ENCODE measurements at regions not wholly inside any gene's neighbourhood (a gene's known extent, or its start where the extent isn't known, plus 50 kb on each side); places are given as distances from the start of the nearest gene placed in this dataset.

DNA sequence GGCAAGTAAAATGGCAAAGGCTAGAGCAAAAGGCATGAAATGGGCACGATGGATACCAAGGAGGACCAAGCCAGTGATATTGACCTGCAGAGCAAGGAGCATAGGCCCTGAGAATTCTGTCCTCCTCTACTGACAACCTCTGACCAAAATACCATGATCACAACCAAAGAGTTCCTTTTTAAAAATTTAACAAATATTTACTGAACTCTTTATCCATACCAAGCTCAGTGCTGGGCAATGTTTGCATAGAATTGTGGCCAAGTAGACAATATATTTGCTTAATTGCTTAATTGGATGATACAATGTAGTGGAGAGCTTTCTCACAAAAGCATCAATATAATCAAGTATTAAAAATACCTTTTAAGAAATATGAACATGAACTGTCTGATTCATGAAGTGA is 265.7 kb downstream of the ICOS start:
- no peaks in the 10 kb centered on the region for H3K36me3 Mint-ChIP-seq (ENCODE audit: low read depth)
- no peaks in the 10 kb centered on the region for H3K9me3 Mint-ChIP-seq
- no peak overlapping the region for H3K4me3 Mint-ChIP-seq
- peaks cover 45% of the 10 kb centered on the region for H3K27me3 Mint-ChIP-seq (ENCODE audit: low read depth)
- H3K4me1 Mint-ChIP-seq (ENCODE audit: low read depth), result peaks cover 6% of the 10 kb centered on the region
- no peak for DNase-seq (ENCODE audit: low spot score)
- no peak overlapping the region for H3K27ac Mint-ChIP-seq

DNA sequence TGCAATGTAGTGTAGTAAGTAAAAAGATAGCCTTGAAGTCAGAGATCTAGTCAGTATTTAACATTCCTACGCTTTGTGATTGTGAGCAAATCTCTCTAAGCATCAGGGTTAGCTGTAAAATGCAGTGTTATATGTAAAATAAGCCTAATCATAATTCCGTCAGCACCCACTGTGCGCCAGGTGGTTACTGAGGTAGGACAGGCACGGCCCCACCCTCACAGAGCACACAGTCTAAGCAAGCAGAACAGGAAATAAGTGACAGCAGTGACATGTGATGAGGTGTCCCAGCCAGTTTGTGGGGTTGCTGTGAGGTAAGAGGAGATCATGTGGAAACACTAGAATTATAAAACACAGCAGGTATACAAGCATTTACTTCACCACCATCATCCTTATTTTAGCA is 267.1 kb downstream of the ICOS start:
- no peak overlapping the region for H3K27ac Mint-ChIP-seq
- DNase-seq (ENCODE audit: low spot score), result no peak
- peaks cover 6% of the 10 kb centered on the region for H3K4me1 Mint-ChIP-seq (ENCODE audit: low read depth)
- no peaks in the 10 kb centered on the region for H3K9me3 Mint-ChIP-seq
- H3K4me3 Mint-ChIP-seq, result no peak overlapping the region
- no peaks in the 10 kb centered on the region for H3K36me3 Mint-ChIP-seq (ENCODE audit: low read depth)
- H3K27me3 Mint-ChIP-seq (ENCODE audit: low read depth), result peaks cover 43% of the 10 kb centered on the region

DNA sequence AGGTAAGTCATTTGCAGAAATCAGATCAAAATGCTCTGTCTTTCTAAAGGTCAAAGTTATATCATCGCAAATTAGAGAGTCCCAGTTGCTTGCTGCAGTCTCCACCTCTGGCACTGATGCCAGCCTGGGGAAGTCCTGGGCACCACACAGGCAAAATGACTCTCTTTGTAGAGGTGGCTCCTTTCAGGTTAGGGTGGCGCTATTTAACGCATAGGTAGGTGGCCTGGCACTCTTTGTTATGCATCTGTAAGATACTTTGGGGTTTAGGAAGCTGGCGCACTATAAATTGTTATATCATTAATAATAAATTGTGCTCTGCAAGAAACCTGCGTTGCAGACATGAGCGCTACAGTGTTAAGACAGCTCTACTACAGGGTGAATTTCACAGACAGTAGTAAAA is 268.5 kb downstream of the ICOS start:
- Mint-ChIP-seq H3K4me3 (no peak overlapping the region), H3K9me3 (no peaks in the 10 kb centered on the region), H3K27ac (no peak overlapping the region), H3K36me3 (ENCODE audit: low read depth) (no peaks in the 10 kb centered on the region), H3K27me3 (ENCODE audit: low read depth) (peaks cover 48% of the 10 kb centered on the region), H3K4me1 (ENCODE audit: low read depth) (peaks cover 6% of the 10 kb centered on the region)
- DNase-seq (ENCODE audit: low spot score), result no peak

DNA sequence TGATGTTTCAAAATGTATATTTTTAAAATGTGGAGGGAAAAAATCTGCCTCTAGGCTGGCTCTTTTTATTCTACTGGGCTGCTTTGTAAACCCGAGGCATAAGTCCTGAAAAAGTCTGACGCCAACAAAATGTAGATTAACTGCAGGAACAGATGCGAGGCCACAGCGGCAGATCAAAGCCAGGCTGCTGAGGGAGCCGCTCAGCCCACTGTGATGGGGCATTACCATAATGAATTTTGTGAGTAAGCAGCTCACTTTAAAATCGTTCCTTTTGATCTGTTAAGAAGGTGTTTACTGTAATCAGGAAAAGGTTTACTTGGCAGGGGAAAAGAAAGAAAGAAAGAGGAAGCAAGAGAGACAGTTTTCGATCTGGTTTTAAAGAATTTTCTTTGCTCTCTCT is 269.0 kb downstream of the ICOS start:
- H3K27ac Mint-ChIP-seq, result no peak overlapping the region
- H3K9me3 Mint-ChIP-seq, result no peaks in the 10 kb centered on the region
- no peaks in the 10 kb centered on the region for H3K36me3 Mint-ChIP-seq (ENCODE audit: low read depth)
- no peak for DNase-seq (ENCODE audit: low spot score)
- peaks cover 6% of the 10 kb centered on the region for H3K4me1 Mint-ChIP-seq (ENCODE audit: low read depth)
- H3K4me3 Mint-ChIP-seq, result no peak overlapping the region
- peaks cover 51% of the 10 kb centered on the region for H3K27me3 Mint-ChIP-seq (ENCODE audit: low read depth)

DNA sequence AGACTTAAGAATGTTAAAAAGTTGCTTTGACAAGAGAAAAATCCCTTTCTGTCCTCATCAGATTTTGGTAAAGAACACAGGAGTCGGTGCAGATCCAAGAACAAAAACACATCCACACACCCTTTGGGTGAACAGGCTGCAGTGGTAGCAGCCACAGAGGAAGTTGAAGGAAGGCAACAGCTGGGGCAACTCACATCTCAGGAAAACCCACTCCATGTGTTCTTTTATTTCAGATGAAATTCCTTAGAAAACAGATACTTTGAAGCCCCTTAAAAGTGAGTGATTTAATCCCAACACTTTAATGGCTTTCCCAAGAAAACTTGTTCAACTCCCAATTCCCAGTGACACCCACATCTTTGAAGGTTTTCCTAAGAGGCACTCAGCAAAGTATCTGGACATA is 271.3 kb downstream of the ICOS start:
- Mint-ChIP-seq H3K9me3 (no peaks in the 10 kb centered on the region), H3K4me1 (ENCODE audit: low read depth) (peaks cover 6% of the 10 kb centered on the region), H3K27me3 (ENCODE audit: low read depth) (peaks cover 44% of the 10 kb centered on the region), H3K36me3 (ENCODE audit: low read depth) (no peaks in the 10 kb centered on the region), H3K4me3 (no peak overlapping the region), H3K27ac (no peak overlapping the region)
- DNase-seq (ENCODE audit: low spot score), result no peak

DNA sequence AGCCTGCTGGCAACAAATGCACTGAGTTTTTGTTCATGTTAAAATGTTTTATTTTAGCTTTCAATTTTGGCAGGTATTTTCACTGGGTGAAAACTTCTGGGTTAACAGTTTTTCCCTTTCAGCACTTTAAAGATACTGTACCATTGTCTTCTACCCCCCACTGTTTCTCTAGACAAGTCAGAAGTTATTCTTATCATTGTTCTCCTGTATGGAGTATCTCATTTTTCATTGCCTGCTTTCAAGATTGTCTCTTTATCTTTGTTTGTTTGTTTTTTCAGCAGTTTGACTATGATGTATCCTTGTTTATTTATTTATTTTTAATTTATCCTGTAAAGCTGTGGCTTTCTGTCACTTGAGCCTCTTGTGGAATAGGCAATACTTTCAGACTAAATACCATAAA is 277.0 kb downstream of the ICOS start:
- H3K4me3 Mint-ChIP-seq, result no peak overlapping the region
- H3K36me3 Mint-ChIP-seq (ENCODE audit: low read depth), result no peaks in the 10 kb centered on the region
- H3K27me3 Mint-ChIP-seq (ENCODE audit: low read depth), result peaks cover 15% of the 10 kb centered on the region

DNA sequence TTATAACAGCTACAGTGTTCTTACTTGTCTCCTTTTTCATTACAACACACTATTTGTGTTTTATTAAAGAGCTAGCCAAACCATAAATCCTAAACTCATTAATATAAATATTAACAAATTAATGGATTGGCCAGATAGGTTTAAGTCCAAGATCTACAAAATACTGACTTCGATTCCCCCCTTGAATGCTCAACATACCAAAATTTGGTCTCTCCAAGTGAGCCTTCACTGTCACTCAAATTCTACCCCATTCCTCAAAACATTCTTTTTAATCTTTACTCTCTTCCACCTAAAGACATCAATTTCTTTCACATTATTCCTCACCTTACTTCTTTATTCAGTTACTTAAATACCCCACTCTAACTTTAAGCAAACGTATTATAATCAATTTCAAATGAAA is 281.5 kb downstream of the ICOS start:
- H3K4me1 Mint-ChIP-seq (ENCODE audit: low read depth), result no peaks in the 10 kb centered on the region
- peaks cover 4% of the 10 kb centered on the region for H3K9me3 Mint-ChIP-seq
- H3K27ac Mint-ChIP-seq, result no peak overlapping the region
- H3K4me3 Mint-ChIP-seq, result no peak overlapping the region
- DNase-seq (ENCODE audit: low spot score), result no peak
- H3K27me3 Mint-ChIP-seq (ENCODE audit: low read depth), result peaks cover 3% of the 10 kb centered on the region
- no peaks in the 10 kb centered on the region for H3K36me3 Mint-ChIP-seq (ENCODE audit: low read depth)

More for the DNA sequence above, 277.0 kb downstream of the ICOS start:
- Mint-ChIP-seq H3K4me1 (ENCODE audit: low read depth) (no peaks in the 10 kb centered on the region), H3K9me3 (peaks cover 4% of the 10 kb centered on the region), H3K27ac (no peak overlapping the region)
- DNase-seq (ENCODE audit: low spot score), result no peak

DNA sequence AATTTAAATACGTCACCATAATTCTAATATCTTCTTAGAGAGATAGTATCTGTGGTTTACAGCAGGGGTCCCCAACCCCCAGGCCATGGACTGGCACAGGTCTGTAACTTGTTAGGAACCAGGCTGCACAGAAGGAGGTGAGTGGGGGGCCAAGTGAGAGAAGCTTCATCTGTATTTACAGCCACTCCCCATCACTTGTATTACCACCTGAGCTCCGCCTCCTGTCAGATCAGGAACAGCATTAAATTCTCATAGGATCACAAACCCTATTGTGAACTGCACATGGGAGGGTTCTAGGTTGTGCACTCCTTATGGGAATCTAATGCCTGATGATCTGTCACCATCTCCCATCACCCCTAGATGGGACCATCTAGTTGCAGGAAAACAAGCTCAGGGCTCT is 282.6 kb downstream of the ICOS start:
- Mint-ChIP-seq H3K9me3 (peaks cover 4% of the 10 kb centered on the region), H3K4me1 (ENCODE audit: low read depth) (no peaks in the 10 kb centered on the region), H3K27ac (no peak overlapping the region), H3K4me3 (no peak overlapping the region), H3K27me3 (ENCODE audit: low read depth) (peaks cover 3% of the 10 kb centered on the region), H3K36me3 (ENCODE audit: low read depth) (no peaks in the 10 kb centered on the region)
- DNase-seq (ENCODE audit: low spot score), result no peak

DNA sequence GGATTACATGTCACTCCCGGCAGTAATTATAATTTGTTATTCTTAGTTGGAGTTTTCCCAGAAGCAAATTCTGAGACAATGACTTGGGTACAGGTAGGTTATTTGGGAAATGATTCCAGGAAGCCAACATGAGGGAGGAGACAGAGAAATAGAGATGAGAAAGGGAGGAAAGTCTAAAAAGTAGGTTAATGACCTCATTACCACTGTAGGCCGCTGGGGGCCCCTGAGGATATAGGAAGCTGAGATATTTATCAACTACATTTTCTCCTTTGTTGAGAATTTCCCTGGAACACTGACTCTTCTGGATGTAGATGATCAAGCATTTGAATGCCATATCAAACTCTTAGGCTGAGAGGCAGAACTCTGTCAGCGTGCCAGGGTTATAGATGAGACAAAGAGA is 284.3 kb downstream of the ICOS start:
- Mint-ChIP-seq H3K27ac (no peak overlapping the region), H3K4me3 (no peak overlapping the region), H3K27me3 (ENCODE audit: low read depth) (peaks cover under 1% of the 10 kb centered on the region), H3K9me3 (no peaks in the 10 kb centered on the region), H3K4me1 (ENCODE audit: low read depth) (no peaks in the 10 kb centered on the region), H3K36me3 (ENCODE audit: low read depth) (no peaks in the 10 kb centered on the region)
- no peak for DNase-seq (ENCODE audit: low spot score)

- no peak for DNase-seq (ENCODE audit: low spot score)
- Mint-ChIP-seq H3K36me3 (ENCODE audit: low read depth) (no peaks in the 10 kb centered on the region), H3K4me3 (no peak overlapping the region), H3K27ac (no peak overlapping the region), H3K4me1 (ENCODE audit: low read depth) (no peaks in the 10 kb centered on the region), H3K27me3 (ENCODE audit: low read depth) (peaks cover 13% of the 10 kb centered on the region), H3K9me3 (no peaks in the 10 kb centered on the region)
These were observed 286.5 kb downstream of the ICOS start for GRCh38 chr2:204223046-204223445.

DNA sequence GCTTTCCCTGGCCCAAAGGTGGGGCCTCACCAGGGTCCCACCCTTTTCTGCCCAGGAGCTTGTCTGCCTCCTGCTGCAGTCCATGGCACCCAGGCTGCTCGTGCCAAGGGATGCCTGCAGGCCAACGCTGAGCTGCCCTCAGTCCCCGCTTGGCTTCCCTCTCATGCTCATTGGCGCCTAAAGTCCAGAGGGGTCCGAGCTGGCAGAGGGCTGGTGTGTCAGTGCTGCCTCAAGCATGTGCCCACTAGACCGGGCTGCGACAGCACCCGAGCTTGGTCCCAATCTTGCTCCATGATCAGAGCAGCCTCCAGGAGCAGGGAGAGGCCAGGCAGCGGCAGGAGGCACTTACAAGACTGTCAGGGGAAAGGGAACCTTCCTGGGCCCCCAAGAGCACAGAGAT is 287.0 kb downstream of the ICOS start:
- no peaks in the 10 kb centered on the region for H3K9me3 Mint-ChIP-seq
- H3K27me3 Mint-ChIP-seq (ENCODE audit: low read depth), result peaks cover 17% of the 10 kb centered on the region
- H3K36me3 Mint-ChIP-seq (ENCODE audit: low read depth), result no peaks in the 10 kb centered on the region
- no peak overlapping the region for H3K4me3 Mint-ChIP-seq
- no peak overlapping the region for H3K27ac Mint-ChIP-seq
- DNase-seq (ENCODE audit: low spot score), result no peak
- H3K4me1 Mint-ChIP-seq (ENCODE audit: low read depth), result no peaks in the 10 kb centered on the region

DNA sequence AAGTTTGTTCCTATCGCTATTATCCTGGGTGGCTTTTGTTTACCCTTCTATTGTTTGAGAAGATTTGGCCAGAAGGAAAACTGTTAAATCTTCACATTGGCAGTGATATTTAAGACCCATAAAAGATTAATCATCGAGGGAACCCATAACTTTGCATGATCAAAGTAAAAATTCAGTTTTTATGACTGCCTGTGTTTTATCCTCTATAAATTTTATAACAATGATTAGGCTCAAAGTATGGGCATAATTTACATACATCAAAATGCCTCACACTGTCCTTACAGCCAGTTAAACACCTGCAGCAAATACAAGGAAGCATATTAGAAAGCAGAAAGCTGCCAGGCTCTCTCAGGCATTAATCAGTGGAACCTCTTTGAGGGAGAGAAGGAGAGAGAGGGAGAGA is 289.1 kb downstream of the ICOS start:
- Mint-ChIP-seq H3K27ac (no peak overlapping the region), H3K4me1 (ENCODE audit: low read depth) (no peaks in the 10 kb centered on the region), H3K4me3 (no peak overlapping the region), H3K9me3 (no peaks in the 10 kb centered on the region), H3K27me3 (ENCODE audit: low read depth) (peaks cover 21% of the 10 kb centered on the region), H3K36me3 (ENCODE audit: low read depth) (no peaks in the 10 kb centered on the region)
- DNase-seq (ENCODE audit: low spot score), result no peak

- Mint-ChIP-seq H3K27me3 (ENCODE audit: low read depth) (peaks cover 23% of the 10 kb centered on the region), H3K4me3 (no peak overlapping the region), H3K27ac (no peak overlapping the region)
These were observed 289.8 kb downstream of the ICOS start for GRCh38 chr2:204226305-204226880.

GRCh38 chr2:204228169-204228886 is 291.8 kb downstream of the ICOS start:
- peaks cover 23% of the 10 kb centered on the region for H3K27me3 Mint-ChIP-seq (ENCODE audit: low read depth)
- DNase-seq (ENCODE audit: low spot score), result no peak
- no peaks in the 10 kb centered on the region for H3K4me1 Mint-ChIP-seq (ENCODE audit: low read depth)
- H3K36me3 Mint-ChIP-seq (ENCODE audit: low read depth), result no peaks in the 10 kb centered on the region
- no peaks in the 10 kb centered on the region for H3K9me3 Mint-ChIP-seq
- no peak overlapping the region for H3K4me3 Mint-ChIP-seq
- H3K27ac Mint-ChIP-seq, result no peak overlapping the region

More at GRCh38 chr2:204226305-204226880, 289.8 kb downstream of the ICOS start:
- DNase-seq (ENCODE audit: low spot score), result no peak
- Mint-ChIP-seq H3K4me1 (ENCODE audit: low read depth) (no peaks in the 10 kb centered on the region), H3K9me3 (no peaks in the 10 kb centered on the region), H3K36me3 (ENCODE audit: low read depth) (no peaks in the 10 kb centered on the region)

DNA sequence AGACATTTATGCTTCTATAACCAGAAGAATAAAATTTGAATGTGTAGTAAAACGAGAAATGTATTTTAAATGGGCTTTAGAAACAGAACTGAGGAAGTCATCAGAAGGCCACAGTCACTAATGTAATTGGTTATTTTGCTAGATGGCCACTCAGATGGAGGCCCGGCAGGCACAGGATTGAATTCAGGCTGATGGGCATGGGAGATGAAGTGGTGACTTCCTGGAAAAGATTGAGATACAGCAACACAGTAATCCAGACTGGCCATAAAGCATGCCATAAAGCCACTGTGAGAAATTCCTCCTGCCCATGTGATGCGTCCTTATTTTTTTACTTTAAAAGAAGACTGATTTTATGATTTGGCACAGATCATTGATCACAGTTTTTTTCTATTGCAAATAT is 297.7 kb downstream of the ICOS start:
- Mint-ChIP-seq H3K27ac (no peak overlapping the region), H3K4me1 (ENCODE audit: low read depth) (no peaks in the 10 kb centered on the region), H3K27me3 (ENCODE audit: low read depth) (peaks cover 5% of the 10 kb centered on the region), H3K9me3 (no peaks in the 10 kb centered on the region), H3K4me3 (no peak overlapping the region), H3K36me3 (ENCODE audit: low read depth) (no peaks in the 10 kb centered on the region)
- DNase-seq (ENCODE audit: low spot score), result no peak

Data from T-helper 2 cell treated with Interferon-gamma antibody and Interleukin-4, amounts not matched to agents 5 μg/mL and 100 μg/mL, for 36 hours (primary cell).